Astrocyte (in vitro differentiated cells and primary cell): ENCODE measurements at regions not wholly inside any gene's neighbourhood (a gene's known extent, or its start where the extent isn't known, plus 50 kb on each side); places are given as distances from the start of the nearest gene placed in this dataset.

Experiments used
- CTCF ChIP-seq: IDR thresholded peaks from 2 replicates; pipeline ENCODE4 v1.5.1; 2011; ENCODE audit warnings: low read depth, mild to moderate bottlenecking, inconsistent platforms, low read length, moderate library complexity; ENCODE audit not compliant: insufficient read depth
- EZH2 ChIP-seq: IDR thresholded peaks from 2 replicates; pipeline ENCODE4 v1.6.1; 2012; ENCODE audit warnings: mild to moderate bottlenecking, low read length, inconsistent platforms; ENCODE audit not compliant: insufficient read depth

DNA sequence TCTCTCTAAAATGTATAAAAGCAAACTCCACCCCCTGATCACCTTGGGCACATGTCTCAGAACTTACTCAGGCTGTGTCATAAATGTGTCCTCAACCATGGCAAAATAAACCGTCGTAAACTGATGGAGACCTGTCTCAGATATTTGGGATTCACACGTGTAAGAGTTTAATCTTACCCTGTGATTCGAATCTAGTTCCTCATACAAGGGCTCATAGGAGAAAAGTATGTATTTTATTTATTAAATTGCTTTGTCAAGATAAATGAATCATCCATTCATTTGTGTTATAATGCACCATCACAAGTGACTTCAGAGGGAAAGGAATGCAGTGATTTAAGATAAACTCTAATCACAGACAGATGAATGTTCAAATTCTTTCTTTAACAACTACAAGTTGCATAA, 712.5 kb upstream of the LRATD1 start:
- TF ChIP-seq CTCF (no peak), EZH2 (no peak)
